HG02678 (cell line): ENCODE measurements at regions not wholly inside any gene's neighbourhood (a gene's known extent, or its start where the extent isn't known, plus 50 kb on each side); places are given as distances from the start of the nearest gene placed in this dataset.

Experiments
- ATAC-seq: cut with Tn5 transposase; IDR thresholded peaks from one replicate; pipeline ENCODE4 v1.9.1; 2021; ENCODE audit warnings: mild to moderate bottlenecking, moderate library complexity; ENCODE audit not compliant: unreplicated experiment

DNA sequence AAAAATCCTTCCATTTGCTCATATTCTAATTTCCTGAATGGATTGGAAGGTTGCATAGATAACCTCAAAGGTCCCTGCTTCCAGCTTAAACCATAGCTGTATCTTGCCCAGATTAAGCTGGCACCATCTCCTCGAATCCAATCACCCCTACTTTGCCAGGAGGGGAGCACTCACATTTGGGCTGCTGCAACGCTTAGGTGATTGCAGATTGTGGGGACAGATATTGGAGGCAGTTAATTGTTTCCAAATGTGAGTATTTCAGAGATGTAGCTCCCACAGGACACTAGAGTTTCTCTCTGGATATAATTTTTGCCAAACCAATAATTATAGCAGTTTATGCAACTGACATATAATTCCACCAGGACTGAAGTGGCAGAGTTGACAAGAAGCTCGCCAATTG, 53.5 kb upstream of the ACSL1 start:
- no peak for ATAC-seq

DNA sequence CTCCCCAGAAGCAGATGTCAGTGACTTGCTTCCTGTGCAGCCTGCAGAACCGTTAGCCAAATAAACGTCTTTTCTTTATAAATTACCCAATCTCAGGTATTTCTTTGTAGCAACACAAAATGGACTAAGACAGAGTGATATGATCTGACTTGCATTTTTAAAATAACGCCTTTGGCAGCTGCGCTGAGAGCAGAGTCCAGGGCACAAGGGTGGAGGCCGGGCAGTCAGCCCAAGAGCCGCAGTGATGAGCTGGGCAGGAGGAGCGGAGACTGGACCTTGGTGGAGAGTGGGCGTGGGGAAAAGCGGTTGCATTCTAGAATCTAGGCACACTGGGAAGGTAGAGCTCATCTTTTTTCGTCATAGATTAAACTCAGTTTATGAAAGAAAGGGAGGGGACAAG, 56.5 kb upstream of the ACSL1 start:
- ATAC-seq: no peak

- ATAC-seq: no peak
These were observed 57.3 kb upstream of the ACSL1 start for GRCh38 chr4:184883024-184883423.

GRCh38 chr4:184884883-184885282, 59.1 kb upstream of the ACSL1 start:
- ATAC-seq: no peak

GRCh38 chr4:184885602-184886001, 59.8 kb upstream of the ACSL1 start:
- ATAC-seq: no peak

- no peak for ATAC-seq
These were observed 61.6 kb upstream of the ACSL1 start for GRCh38 chr4:184887333-184887732.

DNA sequence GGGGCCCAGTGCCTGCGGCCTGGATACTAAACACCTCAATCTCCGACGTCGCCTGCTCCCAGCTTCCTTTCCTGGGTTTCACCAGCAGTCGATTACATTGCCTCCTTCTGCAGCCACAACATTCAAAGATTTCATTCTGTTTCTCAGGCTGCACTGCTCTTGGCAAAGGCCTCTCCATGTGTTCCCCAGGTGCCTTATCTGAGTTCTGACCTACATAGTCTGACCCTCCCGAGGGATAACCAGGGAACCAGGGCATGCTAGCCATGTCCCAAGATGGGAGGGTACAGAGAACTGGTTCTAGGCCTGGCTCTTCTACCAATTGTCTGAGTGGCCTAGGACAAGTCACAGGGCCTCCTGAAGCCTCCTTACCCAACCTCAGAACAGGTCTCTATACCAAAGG, 62.2 kb upstream of the ACSL1 start:
- no peak for ATAC-seq

GRCh38 chr4:184889666-184890335, 64.0 kb upstream of the ACSL1 start:
- ATAC-seq: no peak

DNA sequence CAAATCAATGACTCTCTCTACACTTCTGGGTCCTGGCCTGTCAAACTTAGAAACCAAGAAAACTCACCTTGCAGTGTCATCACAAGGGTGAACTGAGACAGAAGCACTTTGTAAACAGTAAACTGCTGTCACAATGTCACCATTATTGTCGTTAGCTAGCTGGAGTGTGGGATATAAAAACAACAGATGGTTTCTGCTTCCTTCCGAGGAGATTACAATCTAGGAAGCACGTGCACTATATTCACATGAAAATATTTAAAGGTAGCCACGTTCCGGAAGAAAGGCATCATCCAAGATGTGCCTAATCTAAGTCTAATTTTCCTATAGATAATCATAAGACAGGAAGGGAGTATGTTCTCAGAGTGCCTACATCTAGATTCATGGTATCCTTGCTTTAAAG, 64.7 kb upstream of the ACSL1 start:
- no peak for ATAC-seq

DNA sequence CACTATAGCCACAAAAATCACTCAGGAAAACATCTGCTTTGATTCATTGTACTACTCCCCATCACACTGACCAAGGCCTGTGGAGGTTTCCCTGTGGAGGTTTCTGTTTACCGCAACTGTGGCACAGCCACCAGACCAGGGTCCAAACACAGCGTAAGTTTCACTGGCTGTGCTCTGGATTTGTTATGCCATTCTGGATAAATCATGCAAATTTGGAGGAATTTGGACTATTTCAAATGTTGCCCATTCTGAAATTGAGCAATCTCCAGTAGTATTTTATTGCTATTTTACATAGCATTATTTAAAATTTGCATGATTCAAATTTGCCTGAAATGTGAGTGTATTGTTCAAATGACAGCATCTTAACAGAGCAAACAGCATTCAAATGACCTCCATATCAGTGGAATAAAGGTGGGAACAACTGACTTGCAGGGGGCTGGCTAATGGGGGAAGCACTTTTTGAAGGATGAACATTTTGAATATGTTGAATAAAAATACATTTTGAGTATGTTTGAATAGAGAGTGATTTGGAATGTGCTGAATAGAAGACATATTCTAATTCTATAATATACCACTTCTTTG, 66.1 kb upstream of the ACSL1 start:
- no peak for ATAC-seq

- ATAC-seq: no peak
These were observed 67.2 kb upstream of the ACSL1 start for GRCh38 chr4:184892999-184893398.

DNA sequence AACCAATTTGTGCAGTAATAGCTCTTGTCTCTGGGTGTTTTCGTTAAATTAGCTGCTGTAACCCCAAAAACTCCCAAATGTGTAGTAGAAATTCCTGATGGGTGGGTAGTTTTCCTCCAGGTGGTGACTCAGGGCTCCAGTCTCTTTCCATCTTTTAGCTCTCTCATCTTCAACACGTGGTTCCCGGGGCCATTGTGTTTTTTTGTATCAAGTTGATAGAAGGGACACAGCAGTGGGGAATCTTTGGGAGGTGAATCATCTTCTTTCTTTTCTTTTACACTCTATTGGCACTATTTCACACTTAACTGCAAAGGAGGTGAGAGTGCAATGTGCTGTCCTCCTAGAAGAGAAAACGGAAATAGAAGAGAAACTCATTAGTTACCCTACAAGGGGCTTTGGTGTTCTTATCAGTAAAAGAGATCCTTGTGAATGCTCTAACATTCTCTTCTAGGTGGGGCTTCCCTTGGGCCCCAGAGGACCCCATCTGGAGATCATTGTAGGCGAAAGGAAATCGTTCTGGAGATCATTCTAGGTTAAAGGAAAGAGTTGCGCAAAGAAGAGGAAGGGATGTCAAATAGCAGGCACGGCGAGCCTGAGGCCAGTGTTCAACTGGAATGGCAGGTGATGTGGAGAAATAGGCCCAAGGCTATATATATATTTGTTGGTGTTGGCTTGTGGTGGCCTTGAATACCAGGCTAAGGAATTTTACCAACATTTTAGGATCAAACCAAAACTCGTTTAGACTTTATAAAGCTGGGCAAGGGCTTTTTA, 68.2 kb upstream of the ACSL1 start:
- ATAC-seq: no peak

GRCh38 chr4:184895012-184895695, 69.4 kb upstream of the ACSL1 start:
- ATAC-seq: no peak

- ATAC-seq: peak; percentile 76
These were observed 71.3 kb upstream of the ACSL1 start for GRCh38 chr4:184896868-184897715.

DNA sequence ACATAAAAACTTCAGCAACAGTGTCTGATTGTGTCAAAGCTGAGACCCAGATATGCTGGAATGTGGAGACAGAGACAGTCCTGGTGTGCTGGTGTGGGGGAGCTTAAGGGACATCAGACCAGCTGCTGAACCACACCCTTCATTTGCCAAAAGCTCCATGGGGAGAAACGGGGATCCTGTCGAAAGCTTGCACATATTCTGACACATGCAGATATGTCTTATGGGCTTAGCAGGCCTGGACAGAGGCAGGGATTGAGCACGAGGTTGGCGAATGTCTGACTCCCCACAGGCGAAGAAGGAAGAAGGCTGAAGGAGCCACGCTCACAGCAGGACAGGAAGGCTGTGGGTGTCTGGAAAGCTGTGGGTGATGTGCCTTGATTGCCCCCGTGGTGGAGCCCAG, 72.1 kb upstream of the ACSL1 start:
- ATAC-seq: no peak

DNA sequence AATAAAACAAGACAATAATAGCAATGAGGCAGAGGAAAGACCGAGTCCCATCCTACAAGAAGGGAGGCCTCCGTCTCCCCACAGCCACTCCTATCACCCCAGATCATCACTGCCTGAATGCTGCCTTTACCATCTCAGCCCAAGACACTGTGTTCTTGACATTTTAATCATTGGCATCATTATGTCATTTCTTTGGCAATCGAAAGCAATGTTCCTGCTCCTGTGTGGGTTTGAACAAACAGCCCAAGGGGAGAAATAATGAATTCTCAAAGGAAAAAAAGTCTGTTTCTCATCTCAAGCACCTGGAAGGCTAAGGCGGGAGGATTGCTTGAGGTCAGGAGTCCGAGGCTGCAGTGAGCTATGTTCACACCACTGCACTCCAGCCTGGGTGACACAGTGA, 73.0 kb upstream of the ACSL1 start:
- ATAC-seq: no peak

- ATAC-seq: no peak
These were observed 73.7 kb upstream of the ACSL1 start for GRCh38 chr4:184899261-184900134.

GRCh38 chr4:184900184-184900583, 74.4 kb upstream of the ACSL1 start:
- no peak for ATAC-seq

- ATAC-seq: no peak
These were observed 76.8 kb upstream of the ACSL1 start for GRCh38 chr4:184902550-184902949.
